OCI-LY3 (cell line): ENCODE measurements at regions not wholly inside any gene's neighbourhood (a gene's known extent, or its start where the extent isn't known, plus 50 kb on each side); places are given as distances from the start of the nearest gene placed in this dataset.

ENCODE experiments used
- CTCF ChIP-seq: fragments of 200-600, 300-600 bp; sonication (generic); IDR thresholded peaks from 2 replicates; pipeline ENCODE4 v1.5.1; 2014; ENCODE audit warnings: antibody characterized with exemption, low read length, low read depth
- EZH2phosphoT487 ChIP-seq: fragments of 200-600 bp; shearing (Covaris generic); IDR thresholded peaks from 2 replicates; pipeline ENCODE4 v1.6.1; 2018; ENCODE audit warnings: antibody characterized with exemption, mixed run types, low read depth

DNA sequence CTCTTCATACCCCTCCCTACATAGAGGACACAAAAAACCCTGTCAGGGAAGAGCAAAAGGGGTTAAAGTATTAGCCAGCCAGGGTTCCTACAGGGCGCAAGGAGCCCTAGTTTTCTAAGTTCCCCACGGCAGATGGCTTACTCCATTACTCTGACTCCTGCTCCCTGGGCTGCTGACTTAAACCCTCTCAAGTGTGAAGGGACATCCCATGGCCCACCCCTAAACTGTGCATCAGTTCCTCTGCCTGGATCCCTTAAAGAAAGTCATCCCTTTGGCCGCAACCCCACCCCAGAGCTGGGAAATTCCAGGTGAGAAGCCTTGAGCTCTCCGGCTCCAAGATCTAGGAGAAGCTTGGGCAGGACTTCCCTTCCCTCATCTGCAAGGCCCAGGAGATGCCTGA is 236.0 kb downstream of the TOMM20 start:
- TF ChIP-seq CTCF (no peak), EZH2phosphoT487 (no peak)
